HepG2 (cell line): ENCODE measurements at regions not wholly inside any gene's neighbourhood (a gene's known extent, or its start where the extent isn't known, plus 50 kb on each side); places are given as distances from the start of the nearest gene placed in this dataset.
"Not testable (repeated sequence)": the region's sequence is repeated elsewhere in the genome, so short reads cannot be mapped to it uniquely, and the experiment has no call there.

Source experiments
- CHCHD3 ChIP-seq: sonication (generic); formaldehyde crosslinking; IDR thresholded peaks from 2 replicates; pipeline ENCODE4 v1.8.0; 2022; ENCODE audit warnings: mild to moderate bottlenecking, missing genetic modification reagents, moderate library complexity
- CTCF ChIP-seq: sonication (generic); formaldehyde crosslinking; IDR thresholded peaks from 2 replicates; pipeline ENCODE4 v1.5.0; 2020; ENCODE audit warnings: mild to moderate bottlenecking, missing genetic modification reagents, moderate library complexity
- MXD1 ChIP-seq: sonication (generic); formaldehyde crosslinking; IDR thresholded peaks from 2 replicates; pipeline ENCODE4 v1.4.0; 2020; ENCODE audit warnings: mild to moderate bottlenecking, missing genetic modification reagents
- POLR2A ChIP-seq, 2 experiments: IDR thresholded peaks; 2 replicates each; pipeline ENCODE4 v1.6.1; 2011; ENCODE audit warnings: low read depth in 2 of 2, low read length in 2 of 2, mild to moderate bottlenecking in 1 of 2, moderate library complexity in 1 of 2; ENCODE audit not compliant: insufficient read depth in 1 of 2
- SIN3A ChIP-seq: IDR thresholded peaks from 2 replicates; pipeline ENCODE4 v1.6.1; 2011; ENCODE audit warnings: low read depth, mild to moderate bottlenecking, control low read depth, low read length, borderline replicate concordance
- U2AF2 ChIP-seq: fragments of 200-400 bp; formaldehyde crosslinking; IDR thresholded peaks from 2 replicates; pipeline ENCODE4 v1.6.1; 2017; ENCODE audit warnings: low read depth, mild to moderate bottlenecking, low read length
- ZNF382 ChIP-seq: sonication (generic); formaldehyde crosslinking; IDR thresholded peaks from 2 replicates; pipeline ENCODE4 v1.5.0; 2020; ENCODE audit warnings: missing genetic modification reagents, mild to moderate bottlenecking, borderline replicate concordance
- ZNF609 ChIP-seq: sonication (generic); formaldehyde crosslinking; IDR thresholded peaks from 2 replicates; pipeline ENCODE4 v1.4.0; 2020; ENCODE audit warnings: mild to moderate bottlenecking, missing genetic modification reagents, borderline replicate concordance

GRCh38 chr6:28686446-28687027, 160.9 kb downstream of the GPX5 start:
- peak; percentile 83 for TF ChIP-seq CTCF (CRISPR knock-in tag)
- not testable (repeated sequence) for TF ChIP-seq ZNF609 (CRISPR knock-in tag); POLR2A (IDR thresholded peaks at IDR 0.05; ENCODE audit: insufficient read depth in 1 of 2, low read depth in 2 of 2, low read length in 2 of 2); U2AF2; SIN3A; CHCHD3 (CRISPR knock-in tag); MXD1; ZNF382 (CRISPR knock-in tag)
